Neural cell (in vitro differentiated cells): ENCODE measurements at regions not wholly inside any gene's neighbourhood (a gene's known extent, or its start where the extent isn't known, plus 50 kb on each side); places are given as distances from the start of the nearest gene placed in this dataset.

ENCODE experiments used
- EP300 ChIP-seq: fragments of 450-650 bp; conservative IDR thresholded peaks from 2 replicates; pipeline ENCODE4 v1.6.1; 2014; ENCODE audit warnings: antibody characterized with exemption, mild to moderate bottlenecking, moderate library complexity; ENCODE audit not compliant: poor library complexity, severe bottlenecking
- EZH2 ChIP-seq: fragments of 200-600, 300-800 bp; shearing (Covaris generic), sonication (generic); IDR thresholded peaks from 2 replicates; pipeline ENCODE4 v1.6.1; 2014; ENCODE audit warnings: antibody characterized with exemption, low read length, borderline replicate concordance, mild to moderate bottlenecking; ENCODE audit not compliant: insufficient read depth, poor library complexity, severe bottlenecking
- POLR2AphosphoS5 ChIP-seq: IDR thresholded peaks from 2 replicates; pipeline ENCODE4 v1.6.1; 2012
- RAD21 ChIP-seq: fragments of 450-650 bp; conservative IDR thresholded peaks from 2 replicates; pipeline ENCODE4 v1.6.1; 2014; ENCODE audit warnings: antibody characterized with exemption, mild to moderate bottlenecking, moderate library complexity
- TF ChIP-seq, protein P1 (sequence below): fragments of 450-650 bp; IDR thresholded peaks from 2 replicates; pipeline ENCODE4 v1.5.1; 2014; ENCODE audit warnings: antibody characterized with exemption, mild to moderate bottlenecking, moderate library complexity; ENCODE audit not compliant: poor library complexity, severe bottlenecking

DNA sequence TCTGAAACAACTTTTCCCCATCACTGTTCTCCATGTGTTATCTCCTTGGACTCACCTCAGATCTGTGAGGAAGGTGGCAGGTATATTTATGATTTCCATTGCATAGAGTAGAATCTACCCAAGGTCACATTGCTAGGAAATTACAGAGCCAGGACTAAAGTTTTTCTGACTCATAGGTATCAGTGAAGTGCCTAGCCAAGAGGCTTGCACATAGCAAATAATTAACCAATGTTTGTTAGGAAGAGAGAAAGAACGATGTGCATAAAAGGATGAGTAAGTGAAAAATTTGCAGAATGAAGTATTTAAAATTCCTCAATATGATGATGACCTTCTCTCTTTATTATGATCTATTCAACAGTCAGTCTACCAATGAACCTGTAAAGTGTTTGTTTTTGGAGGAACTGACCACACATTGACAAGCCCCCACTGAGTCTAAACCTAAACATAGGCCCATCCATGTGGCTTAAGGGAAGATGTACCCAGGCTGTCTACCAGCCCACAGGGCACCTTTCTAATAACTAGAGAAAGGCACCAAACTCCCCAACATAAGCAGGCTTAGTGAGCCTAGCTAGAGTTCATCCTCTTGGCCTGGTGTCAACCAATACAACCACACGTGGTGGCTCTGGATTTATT is 252.9 kb upstream of the ZMIZ1 start:
- no peak for TF ChIP-seq EP300
- TF ChIP-seq, protein P1, sequence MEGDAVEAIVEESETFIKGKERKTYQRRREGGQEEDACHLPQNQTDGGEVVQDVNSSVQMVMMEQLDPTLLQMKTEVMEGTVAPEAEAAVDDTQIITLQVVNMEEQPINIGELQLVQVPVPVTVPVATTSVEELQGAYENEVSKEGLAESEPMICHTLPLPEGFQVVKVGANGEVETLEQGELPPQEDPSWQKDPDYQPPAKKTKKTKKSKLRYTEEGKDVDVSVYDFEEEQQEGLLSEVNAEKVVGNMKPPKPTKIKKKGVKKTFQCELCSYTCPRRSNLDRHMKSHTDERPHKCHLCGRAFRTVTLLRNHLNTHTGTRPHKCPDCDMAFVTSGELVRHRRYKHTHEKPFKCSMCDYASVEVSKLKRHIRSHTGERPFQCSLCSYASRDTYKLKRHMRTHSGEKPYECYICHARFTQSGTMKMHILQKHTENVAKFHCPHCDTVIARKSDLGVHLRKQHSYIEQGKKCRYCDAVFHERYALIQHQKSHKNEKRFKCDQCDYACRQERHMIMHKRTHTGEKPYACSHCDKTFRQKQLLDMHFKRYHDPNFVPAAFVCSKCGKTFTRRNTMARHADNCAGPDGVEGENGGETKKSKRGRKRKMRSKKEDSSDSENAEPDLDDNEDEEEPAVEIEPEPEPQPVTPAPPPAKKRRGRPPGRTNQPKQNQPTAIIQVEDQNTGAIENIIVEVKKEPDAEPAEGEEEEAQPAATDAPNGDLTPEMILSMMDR = no peak
- no peak for TF ChIP-seq POLR2AphosphoS5
- TF ChIP-seq RAD21 = no peak
- TF ChIP-seq EZH2 = no peak
